Kidney capillary endothelial cell (primary cell): ENCODE measurements at regions not wholly inside any gene's neighbourhood (a gene's known extent, or its start where the extent isn't known, plus 50 kb on each side); places are given as distances from the start of the nearest gene placed in this dataset.
A peak's percentile ranks its signal among the peaks of the same experiment; 100 is the strongest.
"Not testable (repeated sequence)": the region's sequence is repeated elsewhere in the genome, so short reads cannot be mapped to it uniquely, and the experiment has no call there.

Experiments used
- DNase-seq: peaks from one replicate; pipeline ENCODE4 v3.0.0-alpha.2; 2018; ENCODE audit warnings: low spot score

DNA sequence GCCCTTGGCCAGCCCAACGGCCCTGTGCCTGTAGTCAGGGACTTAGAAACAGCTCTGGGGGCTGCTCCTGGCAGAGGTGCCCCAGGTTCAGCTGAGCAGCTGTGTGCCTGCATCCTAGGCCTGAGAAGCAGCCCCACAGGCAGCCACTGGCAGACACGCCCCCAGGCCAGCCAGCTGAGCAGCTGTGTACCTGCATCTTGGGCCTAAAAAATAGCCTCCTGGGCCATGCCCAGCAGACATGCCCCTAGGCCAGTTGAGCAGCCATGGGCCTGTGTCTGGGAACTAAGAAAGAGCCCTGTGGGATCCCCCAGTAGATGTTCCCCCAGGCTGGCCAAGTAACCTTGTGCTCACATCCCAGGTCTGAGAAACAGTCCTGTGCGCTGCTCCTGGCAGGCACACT, 64.0 kb downstream of the TBR1 start:
- no peak for DNase-seq

DNA sequence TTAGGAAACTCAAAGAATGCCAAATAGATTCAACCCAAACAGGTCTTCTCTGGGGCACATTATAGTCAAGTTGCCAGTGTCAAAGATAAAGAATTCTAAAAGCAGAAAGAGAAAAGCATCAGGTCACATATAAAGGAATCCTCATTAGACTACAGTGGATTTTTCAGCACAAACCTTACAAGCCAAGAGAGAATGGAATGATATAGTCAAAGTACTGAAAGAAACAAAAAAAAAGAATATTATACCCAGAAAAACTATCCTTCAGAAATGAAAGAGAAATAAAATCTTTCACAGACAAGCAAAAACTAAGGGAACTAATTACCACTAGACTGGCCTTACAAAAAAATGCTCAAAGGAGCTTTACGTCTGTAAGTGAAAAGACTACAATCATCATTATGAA, 65.5 kb downstream of the TBR1 start:
- no peak for DNase-seq

DNA sequence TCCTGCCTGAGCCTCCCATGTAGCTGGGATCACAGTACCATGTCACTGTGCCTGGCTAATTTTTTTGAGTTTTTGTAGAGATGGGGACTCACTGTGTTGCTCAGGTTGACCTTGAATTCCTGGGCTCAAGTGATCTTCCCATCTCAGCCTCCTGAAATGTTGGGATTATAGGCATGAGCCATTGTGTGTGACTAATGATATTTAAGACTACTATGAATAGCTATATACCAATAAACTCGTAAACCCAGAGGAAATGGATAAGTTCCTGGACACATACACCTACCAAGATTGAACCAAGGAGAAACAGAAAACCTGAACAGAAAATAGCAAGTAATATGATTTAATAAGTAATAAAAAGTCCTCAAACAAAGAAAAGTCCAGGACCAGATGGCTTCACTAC, 68.0 kb downstream of the TBR1 start:
- no peak for DNase-seq

DNA sequence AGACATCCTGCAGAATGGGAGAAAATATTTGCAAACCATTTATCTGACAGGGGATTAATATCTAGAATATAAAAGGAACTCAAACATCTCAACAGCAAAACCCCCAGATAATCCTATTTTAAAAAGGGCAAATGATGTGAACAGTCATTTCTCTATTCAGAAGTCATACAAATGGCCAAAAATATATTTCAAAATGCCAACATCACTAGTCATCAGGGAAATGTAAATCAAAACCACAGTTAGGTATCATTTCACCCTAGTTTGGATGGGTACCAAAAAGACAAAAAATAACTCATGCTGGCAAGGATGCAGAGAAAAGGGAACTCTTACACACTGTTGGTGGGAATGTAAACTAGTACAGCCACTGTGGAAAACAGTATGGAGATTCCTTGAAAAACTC, 70.0 kb downstream of the TBR1 start:
- no peak for DNase-seq

DNA sequence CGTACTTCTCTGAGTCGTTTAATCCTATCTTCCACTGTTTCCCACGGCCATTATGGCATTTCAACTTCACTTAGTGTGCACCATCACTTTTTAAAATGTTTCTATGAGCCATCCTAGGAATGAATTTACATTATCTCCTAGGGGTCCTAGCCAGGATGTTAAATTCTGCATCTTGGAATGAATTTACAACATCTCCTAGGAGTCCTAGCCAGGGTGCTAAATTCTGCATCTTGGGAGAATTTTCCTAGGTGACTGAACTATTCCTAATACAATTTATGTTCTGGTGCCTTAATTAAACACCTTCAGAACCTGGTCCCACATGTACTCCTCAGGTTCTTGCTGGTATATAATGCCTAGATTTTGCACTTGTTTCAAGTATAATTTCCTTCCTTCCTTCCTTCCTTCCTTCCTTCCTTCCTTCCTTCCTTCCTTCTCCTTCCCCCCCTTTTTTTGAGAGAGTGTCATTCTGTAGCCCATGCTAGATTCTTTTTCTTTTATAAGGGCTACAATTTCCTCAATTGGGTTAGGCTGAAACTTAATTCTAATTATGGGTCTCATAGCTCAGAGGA, 72.1 kb downstream of the TBR1 start:
- no peak for DNase-seq

DNA sequence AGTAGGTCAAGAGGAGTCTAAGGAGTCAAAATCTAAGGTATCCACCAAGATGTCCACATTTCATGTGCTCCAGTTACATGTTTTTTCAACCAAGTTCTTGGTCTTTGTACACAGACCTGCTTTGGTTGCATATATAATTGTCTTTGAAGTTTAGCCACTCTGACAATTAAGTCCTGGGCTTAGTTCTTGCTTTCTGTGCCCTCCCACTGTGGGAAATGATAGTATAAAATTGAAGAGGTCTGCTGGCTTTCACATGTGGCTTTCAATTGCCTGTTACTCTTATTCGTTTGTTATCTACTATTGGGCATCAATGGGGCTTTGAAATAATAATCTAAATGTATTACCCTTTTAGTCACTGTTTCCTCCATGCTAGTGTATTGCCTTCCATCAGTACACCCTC, 72.8 kb downstream of the TBR1 start:
- DNase-seq = no peak

DNA sequence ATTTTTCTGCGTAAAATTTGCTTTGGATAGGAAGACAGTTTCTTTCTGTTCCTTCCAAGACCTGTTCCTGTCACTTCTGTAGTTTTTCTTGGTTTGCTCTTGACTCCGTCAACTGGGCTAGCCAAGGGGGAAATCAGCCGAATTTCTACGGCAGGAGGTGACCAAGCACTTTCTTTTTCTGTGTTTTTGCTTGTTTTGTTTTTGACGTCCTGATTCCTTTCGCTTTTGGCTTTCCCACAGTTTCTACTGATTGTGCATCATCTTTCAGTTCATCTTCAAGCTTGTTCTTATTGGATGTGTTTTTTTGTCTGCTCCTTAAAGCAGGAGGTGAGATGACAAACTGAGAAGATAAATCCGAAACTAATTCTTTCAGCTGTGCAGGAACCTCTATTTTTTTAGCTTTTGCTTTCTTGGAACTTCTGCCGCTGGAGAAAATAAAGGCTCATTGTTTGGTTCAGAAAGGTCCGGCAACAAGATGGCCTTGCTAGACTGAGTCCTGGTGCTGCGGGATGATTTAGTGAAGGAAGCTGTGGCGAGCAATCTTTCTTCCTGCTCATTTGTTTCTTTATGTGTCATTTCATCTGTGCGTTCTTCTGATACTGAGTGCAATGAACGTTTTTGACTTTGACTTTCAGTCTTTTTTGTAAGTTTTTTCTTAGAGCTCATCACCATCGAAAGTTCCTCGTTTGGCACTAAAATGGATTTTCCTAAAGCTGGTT, 85.0 kb downstream of the TBR1 start:
- not testable (repeated sequence) for DNase-seq

DNA sequence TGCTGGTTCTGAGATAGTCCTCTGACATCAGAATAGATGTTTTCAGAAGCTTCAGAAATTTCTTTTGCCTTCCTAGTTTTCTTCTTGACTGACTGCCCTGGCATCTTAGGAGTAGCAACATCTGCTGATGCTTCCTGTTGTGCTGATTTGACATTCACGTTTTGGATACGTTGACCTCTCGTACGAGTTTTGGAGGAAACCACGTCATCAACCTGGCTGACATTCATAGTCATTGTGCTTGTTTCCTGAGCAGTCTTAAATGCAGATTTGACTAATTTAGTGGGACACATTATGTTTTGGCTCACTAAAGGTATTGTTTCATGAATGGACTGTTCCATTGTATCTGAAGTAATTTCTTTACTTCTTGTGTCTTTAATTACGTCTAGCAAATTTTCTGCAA, 86.2 kb downstream of the TBR1 start:
- not testable (repeated sequence) for DNase-seq

DNA sequence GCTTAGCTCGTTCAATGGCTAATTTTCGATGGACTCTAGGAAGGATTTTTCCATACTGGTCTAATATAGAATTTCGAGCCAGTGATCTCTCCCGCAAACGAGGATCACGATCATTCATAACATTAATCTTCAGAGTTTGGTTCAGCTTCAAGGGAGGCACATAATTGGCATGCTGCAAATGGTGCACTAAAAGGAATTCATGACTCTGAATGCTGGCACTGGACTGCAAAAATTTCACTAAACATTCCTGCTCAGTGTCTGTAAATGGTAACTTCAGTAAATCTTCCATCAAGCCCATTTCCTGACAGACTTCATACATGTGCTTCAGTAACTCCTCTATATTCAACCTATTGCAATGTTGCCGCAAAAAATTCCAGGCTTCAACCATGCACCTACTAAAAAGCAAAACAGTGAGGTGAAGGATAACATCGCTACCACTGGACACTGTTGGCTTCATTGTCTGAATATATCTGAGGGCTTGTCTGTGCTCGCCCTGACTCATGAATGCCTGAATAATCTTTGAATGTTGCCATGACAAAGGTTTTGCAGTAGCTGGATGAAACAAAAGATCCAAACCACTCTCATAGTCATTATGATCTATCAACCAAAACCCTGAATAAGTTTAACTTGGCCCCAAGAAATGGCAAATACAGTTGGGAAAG, 88.7 kb downstream of the TBR1 start:
- DNase-seq = not testable (repeated sequence)

DNA sequence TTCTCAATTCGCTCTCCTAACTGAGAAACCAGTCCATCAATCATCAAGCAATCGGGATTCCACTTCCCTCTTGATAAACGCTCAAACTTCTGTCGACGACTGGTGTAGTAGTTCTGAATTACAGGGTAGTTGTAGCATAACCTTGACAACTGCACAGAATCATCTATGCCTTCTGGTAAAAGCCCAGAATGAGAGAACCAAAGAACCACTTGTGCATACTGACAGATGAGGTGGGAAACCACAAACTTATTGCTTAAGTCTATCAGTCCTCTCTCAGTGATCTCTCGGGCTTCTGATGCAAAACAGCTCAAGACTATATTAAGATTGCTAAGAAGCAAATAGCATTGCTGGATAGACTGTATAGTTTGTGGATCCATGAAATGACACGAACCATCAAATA, 89.4 kb downstream of the TBR1 start:
- not testable (repeated sequence) for DNase-seq

DNA sequence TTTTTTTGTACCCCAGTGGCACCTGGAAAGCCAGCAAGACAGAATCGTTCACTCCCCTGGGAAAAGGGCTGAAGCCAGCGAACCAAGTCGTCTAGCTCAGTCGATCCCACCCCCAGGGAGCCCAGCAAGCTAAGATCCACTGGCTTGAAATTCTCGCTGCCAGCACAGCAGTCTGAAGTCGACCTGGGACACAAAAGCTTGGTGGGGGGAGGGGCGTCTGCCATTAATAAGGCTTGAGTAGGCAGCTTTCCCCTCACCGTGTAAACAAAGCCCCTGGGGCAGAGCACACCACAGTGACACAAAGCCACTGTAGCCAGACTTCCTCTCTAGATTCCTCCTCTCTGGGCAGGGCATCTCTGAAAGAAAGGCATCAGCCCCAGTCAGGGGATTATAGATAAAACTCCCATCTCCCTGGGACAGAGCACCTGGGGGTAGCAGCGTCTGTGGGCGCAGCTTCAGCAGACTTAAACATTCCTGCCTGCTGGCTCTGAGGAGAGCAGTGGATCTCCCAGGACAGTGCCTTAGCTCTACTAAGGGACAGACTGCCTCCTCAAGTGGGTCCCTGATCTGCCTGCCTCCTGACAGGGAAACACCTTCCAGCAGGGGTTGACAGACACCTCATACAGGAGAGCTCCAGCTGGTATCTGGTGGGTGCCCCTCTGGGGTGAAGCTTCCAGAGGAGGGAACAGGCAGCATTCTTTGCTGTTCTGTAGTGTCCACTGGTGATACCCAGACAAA, 97.4 kb downstream of the TBR1 start:
- DNase-seq = not testable (repeated sequence)

DNA sequence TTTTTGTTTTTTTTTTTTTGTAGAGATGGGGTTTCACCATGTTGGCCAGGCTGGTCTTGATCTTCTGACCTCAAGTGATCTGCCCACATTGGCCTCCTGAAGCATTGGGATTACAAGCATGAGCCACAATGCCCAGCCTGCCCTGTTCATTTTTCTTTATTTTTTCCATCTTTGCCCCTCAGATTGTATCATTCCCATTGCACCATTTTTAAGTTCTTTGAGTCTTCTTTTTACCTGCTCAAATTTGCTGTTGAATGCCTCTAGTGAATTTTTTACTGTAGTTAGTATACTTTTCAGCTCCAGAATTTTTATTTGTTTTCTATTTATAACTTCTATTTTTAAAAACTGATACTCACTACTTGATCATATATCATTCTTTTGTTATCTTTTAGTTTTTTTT, 101.4 kb upstream of the SLC4A10 start:
- DNase-seq = no peak

DNA sequence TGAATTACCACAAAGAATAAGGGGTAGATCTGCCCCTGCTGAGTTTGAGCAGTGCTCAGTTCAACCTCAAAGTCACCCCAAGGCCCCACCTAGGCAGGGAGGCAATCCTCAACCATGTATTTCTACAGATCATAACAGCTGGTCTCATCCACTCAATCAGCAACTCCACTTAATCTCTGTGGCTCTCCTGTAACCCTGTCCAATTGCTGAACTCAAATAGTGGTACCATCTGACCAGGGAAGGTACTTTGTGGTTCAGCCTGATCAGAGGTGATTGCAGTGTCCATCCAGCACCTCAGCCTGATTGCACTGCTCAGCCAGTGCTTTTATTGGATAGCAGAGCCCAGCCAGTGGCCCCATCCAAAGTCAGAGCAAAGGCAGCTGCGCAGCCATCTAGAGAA, 91.0 kb upstream of the SLC4A10 start:
- DNase-seq = no peak

DNA sequence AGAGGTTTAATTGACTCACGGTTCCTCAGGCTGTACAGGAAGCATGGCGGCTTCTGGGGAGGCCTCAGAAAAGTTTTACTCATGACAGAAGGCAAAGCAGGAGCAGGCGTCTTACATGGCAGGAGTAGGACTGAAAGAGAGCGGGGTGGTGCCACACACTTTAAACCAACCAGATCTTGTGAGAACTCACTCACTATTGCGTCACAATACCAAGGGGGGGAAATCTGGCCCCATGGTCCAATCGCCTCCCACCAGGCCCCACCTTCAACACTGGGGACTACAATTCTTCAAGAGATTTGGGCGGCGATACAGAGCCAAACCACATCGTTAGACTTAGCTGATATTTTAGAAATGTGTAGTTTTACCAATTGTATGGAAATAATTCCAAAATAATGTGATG, 77.6 kb upstream of the SLC4A10 start:
- DNase-seq = no peak

DNA sequence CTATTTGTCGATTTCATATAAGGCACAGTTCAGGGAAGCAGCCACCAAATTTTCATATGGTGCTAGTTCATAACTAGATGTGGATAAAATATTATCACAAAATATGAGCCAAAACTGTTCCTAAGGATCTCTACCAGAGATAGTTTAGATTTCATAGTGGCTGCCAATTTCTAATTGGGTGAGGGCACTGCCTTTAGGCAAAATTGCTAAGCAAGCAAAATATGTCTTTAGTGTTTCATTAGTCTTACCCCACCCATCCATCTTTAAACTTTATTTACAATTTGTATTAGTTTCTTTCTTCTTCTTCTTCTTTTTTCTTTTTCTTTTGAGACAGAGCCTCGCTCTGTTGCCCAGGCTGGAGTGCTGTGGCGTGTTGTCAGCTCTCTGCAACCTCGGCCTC, 77.1 kb upstream of the SLC4A10 start:
- DNase-seq = no peak

DNA sequence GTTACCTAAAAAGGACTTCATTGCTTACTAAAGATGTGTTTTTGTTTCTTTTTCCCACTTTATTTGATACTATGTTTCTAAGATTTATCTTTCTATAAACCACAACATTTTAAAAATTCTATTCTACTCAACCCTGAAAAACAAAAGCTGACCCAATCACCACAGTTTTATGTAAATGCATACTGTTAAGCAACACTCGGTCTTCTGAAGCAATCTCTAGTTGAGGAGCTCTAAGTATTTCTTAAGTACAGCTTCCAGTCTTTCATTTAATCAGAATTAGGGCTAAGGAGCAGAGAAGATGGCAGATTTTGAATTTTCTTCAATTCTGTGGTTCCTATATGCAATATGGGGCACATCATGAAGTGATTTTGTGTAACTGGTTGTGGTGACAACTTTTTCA, 72.2 kb upstream of the SLC4A10 start:
- no peak for DNase-seq

DNA sequence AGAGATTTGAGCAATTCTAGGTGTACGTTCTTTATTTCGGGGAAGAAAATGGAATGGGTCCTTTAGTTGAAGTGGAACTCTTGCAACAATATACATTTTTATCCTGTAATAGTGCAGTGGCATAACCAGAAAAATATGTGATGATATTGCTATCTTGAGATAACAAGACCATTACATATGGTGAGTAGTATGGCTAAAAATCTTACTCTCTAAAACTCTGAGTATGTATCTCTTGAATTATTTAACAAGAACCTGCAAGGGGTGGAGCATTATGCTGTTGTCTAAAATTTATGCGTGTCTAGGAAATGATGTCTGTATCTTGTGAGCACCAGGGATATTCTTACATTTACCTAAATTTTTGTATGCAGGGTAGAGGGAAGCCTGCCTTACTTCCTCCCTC, 68.4 kb upstream of the SLC4A10 start:
- DNase-seq = no peak

DNA sequence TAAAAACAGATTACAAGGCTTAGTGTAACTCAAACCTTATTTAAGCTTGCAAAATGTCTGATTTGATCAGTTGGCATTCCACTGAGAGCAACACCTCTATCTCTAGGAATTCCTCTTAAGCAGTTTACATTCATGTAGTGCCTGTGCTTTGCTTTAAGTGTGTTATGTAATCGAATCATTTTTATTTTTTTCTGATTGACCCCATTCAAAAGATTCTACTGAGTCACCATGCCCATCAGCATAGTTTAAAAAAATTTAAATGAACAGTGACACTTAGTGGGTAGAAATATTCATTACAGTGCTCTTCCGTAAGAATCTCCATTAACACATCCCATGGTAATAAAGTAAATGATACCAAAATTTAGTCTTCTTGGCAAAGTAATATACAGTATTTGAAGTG, 67.8 kb upstream of the SLC4A10 start:
- peak; percentile 6 for DNase-seq

DNA sequence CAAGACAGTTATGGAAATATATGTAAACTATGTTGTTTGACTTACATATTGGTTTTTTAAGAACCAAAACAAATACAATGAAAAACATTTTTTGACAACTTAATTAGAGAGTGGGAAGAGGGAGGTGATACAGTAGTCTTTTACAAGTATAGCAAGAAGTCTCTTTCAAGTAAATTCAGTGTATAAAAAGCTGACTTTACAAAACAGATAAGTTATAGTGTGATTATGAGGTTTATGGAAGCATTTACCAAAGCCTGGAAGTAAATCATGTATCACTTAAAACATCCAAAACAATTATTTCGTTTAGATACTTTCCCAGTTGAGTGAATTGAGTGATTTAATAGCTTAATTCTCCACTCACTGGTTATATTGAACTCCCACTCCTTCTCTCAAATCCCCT, 66.7 kb upstream of the SLC4A10 start:
- DNase-seq = no peak

DNA sequence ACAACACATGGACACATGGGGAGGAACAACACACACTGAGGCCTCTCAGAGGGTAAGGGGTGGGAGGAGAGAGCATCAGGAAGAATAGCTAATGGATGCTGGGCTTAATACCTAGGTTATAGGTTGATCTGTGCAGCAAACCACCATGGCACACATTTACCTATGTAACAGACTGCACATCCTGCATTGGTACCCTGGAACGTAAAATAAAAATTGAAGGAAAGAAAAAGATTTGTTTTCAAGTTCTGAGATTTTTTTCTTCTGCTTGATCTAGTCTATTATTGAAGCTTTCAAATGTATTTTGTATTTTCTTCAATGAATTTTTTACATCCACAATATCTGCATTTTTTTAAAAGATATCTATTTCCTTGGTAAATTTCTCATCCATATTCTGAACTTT, 59.3 kb upstream of the SLC4A10 start:
- DNase-seq = no peak

DNA sequence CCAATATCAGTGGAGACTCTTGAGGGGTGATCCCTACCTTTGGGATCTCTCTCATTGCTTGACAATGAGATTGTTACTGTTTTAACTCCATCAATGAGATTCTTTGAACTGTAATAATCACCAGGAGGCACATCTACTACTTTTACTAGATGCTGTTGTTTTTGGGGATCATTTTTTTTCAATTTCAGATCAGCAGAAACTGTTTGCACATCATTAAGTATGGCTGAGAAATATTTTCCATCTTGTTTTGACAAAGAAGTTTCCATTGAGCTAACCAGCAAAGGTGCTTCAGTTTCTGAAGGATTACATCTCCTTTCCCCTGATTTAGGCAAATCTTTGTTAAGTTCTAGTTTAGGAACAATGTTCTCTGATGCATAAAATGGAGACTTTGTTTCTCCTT, 54.8 kb upstream of the SLC4A10 start:
- DNase-seq = no peak

DNA sequence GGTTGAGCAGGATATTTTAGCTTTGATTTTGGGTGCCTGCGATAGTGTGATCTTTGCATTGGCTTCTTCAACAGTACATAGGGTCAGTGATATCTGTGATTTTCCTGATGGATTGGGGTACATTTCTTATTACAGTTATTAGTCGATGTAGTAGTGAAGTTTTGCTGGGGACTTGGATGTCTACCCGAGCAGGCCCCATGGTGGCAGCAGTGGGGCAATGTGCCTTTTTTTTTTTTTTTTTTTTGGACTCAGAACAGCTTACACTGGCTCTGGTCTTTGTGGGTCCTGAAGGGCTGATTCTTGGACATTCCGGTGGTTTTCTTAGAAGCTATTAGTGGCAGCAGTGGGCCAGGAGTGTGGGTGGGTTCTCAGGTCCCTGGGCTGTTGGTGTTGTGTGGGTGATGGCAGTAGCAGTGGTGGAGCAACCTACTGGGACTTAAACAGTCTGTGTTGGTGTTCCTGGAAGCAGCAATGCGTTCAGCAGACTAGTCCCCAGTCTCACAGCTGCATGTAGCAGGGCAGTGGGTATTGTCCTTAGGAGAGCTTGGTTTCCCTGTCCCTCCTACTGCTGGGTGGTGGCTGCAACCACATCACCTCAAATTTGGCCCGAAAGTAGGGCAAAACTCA, 53.7 kb upstream of the SLC4A10 start:
- no peak for DNase-seq

DNA sequence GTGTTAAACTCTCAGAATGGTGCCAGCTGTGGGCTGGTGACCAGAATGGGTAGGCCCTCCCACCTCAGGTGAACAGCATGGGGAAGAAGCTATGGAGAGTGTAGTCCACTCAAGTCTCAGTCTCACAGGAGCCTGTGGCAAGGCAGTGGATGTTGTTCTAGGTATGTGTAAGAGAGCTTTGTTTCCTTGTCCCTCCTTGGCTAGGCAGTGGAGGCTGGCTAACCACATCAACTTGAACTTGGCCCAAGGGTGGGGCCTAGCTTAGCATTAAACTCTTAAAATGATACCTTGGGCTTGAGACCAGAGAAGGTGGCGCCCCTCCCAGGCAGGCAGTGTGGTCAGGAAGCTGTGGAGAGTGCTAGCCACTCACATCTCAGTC, 53.2 kb upstream of the SLC4A10 start:
- DNase-seq = no peak
